HepG2 (cell line): ENCODE measurements at regions not wholly inside any gene's neighbourhood (a gene's known extent, or its start where the extent isn't known, plus 50 kb on each side); places are given as distances from the start of the nearest gene placed in this dataset.

ENCODE experiments used
- ATAC-seq: fragments of 200-7000 bp; cut with Tn5 transposase; 3 replicates; pipeline ENCODE4 v1.9.1; 2020; ENCODE audit warnings: mild to moderate bottlenecking, moderate library complexity
- BruUV-seq: library from RNA; stranded (reverse); fragments of 400-500 nt; replicated peaks from 2 replicates; lab custom pipeline; 2021; lab: Mats Ljungman, UMichigan
- CTCF ChIA-PET: fragments of 300-600 bp; formaldehyde crosslinking; extraction: SDS; loops from one replicate; lab custom pipeline; 2021; ENCODE audit warnings: low total read pairs, inconsistent platforms, low intra/inter-chr PET ratio; lab: Yijun Ruan, JAX
- POLR2A ChIA-PET: fragments of 350-600 bp; sonication (Branson Sonifier 250); formaldehyde crosslinking; loops from one replicate; lab custom pipeline; 2020; ENCODE audit warnings: antibody characterized with exemption, inconsistent platforms; lab: Yijun Ruan, JAX
- DNase-seq: peaks from one replicate; pipeline ENCODE4 v3.0.0-alpha.2; 2015; ENCODE audit warnings: low spot score
- FAIRE-seq: peaks from 3 replicates; lab custom pipeline; 2011; peaks lifted over from hg19 to GRCh38; lab: Jason Lieb, UNC
- H2AFZ ChIP-seq: one replicate; pipeline ENCODE4 v1.6.1; 2011; ENCODE audit warnings: low read length, inconsistent platforms
- H3K27ac ChIP-seq: fragments of 300-600 bp; 3 replicates; pipeline ENCODE4 v1.8.0; 2011; ENCODE audit warnings: mixed run types, mild to moderate bottlenecking, mixed read lengths, low read length, inconsistent platforms; ENCODE audit not compliant: insufficient read depth; ENCODE audit errors: extremely low read length
- H3K27me3 ChIP-seq, 2 experiments: fragments of 200-600 bp in 1 of 2; 2 replicates in 1 of 2; 3 replicates in 1 of 2; pipeline versions ENCODE4 v1.6.0 to v1.8.0; 2011; ENCODE audit warnings: low read length in 2 of 2, mild to moderate bottlenecking in 2 of 2, moderate library complexity in 2 of 2, inconsistent platforms in 1 of 2; ENCODE audit not compliant: insufficient read depth in 2 of 2, control insufficient read depth in 1 of 2
- H3K36me3 ChIP-seq, 2 experiments: fragments of 200-600 bp in 1 of 2; replicated peaks in 1 of 2; 2 replicates in 1 of 2; 3 replicates in 1 of 2; pipeline versions ENCODE4 v1.5.1 to v1.8.0; 2011; ENCODE audit warnings: low read length in 2 of 2, inconsistent platforms in 1 of 2; ENCODE audit not compliant: insufficient read depth in 2 of 2, control insufficient read depth in 1 of 2
- H3K4me1 ChIP-seq: 2 replicates; pipeline ENCODE4 v1.5.1; 2012; ENCODE audit warnings: low read length, inconsistent platforms; ENCODE audit not compliant: insufficient read depth
- H3K4me2 ChIP-seq: 2 replicates; pipeline ENCODE4 v1.6.0; 2011; ENCODE audit warnings: low read depth, low read length, inconsistent platforms
- H3K4me3 ChIP-seq, 3 experiments: fragments of 200-600 bp in 1 of 3; sonication (generic), shearing (Covaris generic) in 1 of 3; replicated peaks in 1 of 3; 2 replicates each; pipeline ENCODE4 v1.5.1; 2011 to 2016; ENCODE audit warnings: low read length in 3 of 3, inconsistent platforms in 2 of 3, low read depth in 2 of 3, mild to moderate bottlenecking in 2 of 3, control low read depth in 1 of 3, mixed read lengths in 1 of 3; ENCODE audit not compliant: insufficient read depth in 1 of 3
- H3K79me2 ChIP-seq: one replicate; pipeline ENCODE4 v1.6.1; 2011; ENCODE audit warnings: low read length, inconsistent platforms; ENCODE audit not compliant: insufficient read depth
- H3K9ac ChIP-seq: 2 replicates; pipeline ENCODE4 v1.6.0; 2011; ENCODE audit warnings: mild to moderate bottlenecking, low read depth, low read length, inconsistent platforms; ENCODE audit not compliant: insufficient read depth
- H3K9me3 ChIP-seq: 2 replicates; pipeline ENCODE4 v1.5.1; 2012; ENCODE audit warnings: mild to moderate bottlenecking, low read length
- H4K20me1 ChIP-seq: 2 replicates; pipeline ENCODE4 v1.6.0; 2011; ENCODE audit warnings: inconsistent platforms, mild to moderate bottlenecking, low read length, moderate library complexity; ENCODE audit not compliant: insufficient read depth
- AHDC1 ChIP-seq: sonication (generic); formaldehyde crosslinking; IDR thresholded peaks from 2 replicates; pipeline ENCODE4 v1.5.1; 2020; ENCODE audit warnings: mild to moderate bottlenecking, missing genetic modification reagents, borderline replicate concordance
- CEBPG ChIP-seq: IDR thresholded peaks from 2 replicates; pipeline ENCODE4 v1.6.1; 2016
- IKZF1 ChIP-seq: fragments of 450-650 bp; IDR thresholded peaks from 2 replicates; pipeline ENCODE4 v1.7.1; 2016
- MBNL3 ChIP-seq: fragments of 250-450 bp; sonication (Bioruptor Pico); conservative IDR thresholded peaks from 2 replicates; pipeline ENCODE4 v1.8.0; 2022; ENCODE audit warnings: mild to moderate bottlenecking, inconsistent platforms
- MEIS1 ChIP-seq: sonication (generic); formaldehyde crosslinking; IDR thresholded peaks from 2 replicates; pipeline ENCODE4 v1.9.0; 2021; ENCODE audit warnings: mild to moderate bottlenecking, missing genetic modification reagents, moderate library complexity, borderline replicate concordance
- THAP11 ChIP-seq: IDR thresholded peaks from 2 replicates; pipeline ENCODE4 v1.6.1; 2016; ENCODE audit warnings: missing biosample characterization, missing genetic modification reagents
- ZBTB42 ChIP-seq: sonication (generic); formaldehyde crosslinking; IDR thresholded peaks from 2 replicates; pipeline ENCODE4 v1.5.0; 2020; ENCODE audit warnings: mild to moderate bottlenecking, missing genetic modification reagents
- ZMYM4 ChIP-seq: sonication (generic); formaldehyde crosslinking; IDR thresholded peaks from 2 replicates; pipeline ENCODE4 v1.8.1; 2023; ENCODE audit warnings: mild to moderate bottlenecking, missing genetic modification reagents
- ZNF207 ChIP-seq: fragments of 450-650 bp; IDR thresholded peaks from 2 replicates; pipeline ENCODE4 v1.6.1; 2016; ENCODE audit warnings: antibody characterized with exemption, borderline replicate concordance
- ZNF276 ChIP-seq: sonication (generic); formaldehyde crosslinking; IDR thresholded peaks from 2 replicates; pipeline ENCODE4 v1.4.0; 2020; ENCODE audit warnings: mild to moderate bottlenecking, low read depth, missing genetic modification reagents
- ZNF431 ChIP-seq: sonication (generic); formaldehyde crosslinking; IDR thresholded peaks from 2 replicates; pipeline ENCODE4 v1.9.0; 2022; ENCODE audit warnings: missing genetic modification reagents, low read depth, mild to moderate bottlenecking, borderline replicate concordance
- ZNF564 ChIP-seq: sonication (generic); formaldehyde crosslinking; IDR thresholded peaks from 2 replicates; pipeline ENCODE4 v1.8.1; 2023; ENCODE audit warnings: mild to moderate bottlenecking, missing genetic modification reagents
- ZNF629 ChIP-seq: sonication (generic); formaldehyde crosslinking; conservative IDR thresholded peaks from 2 replicates; pipeline ENCODE4 v1.5.0; 2020; ENCODE audit warnings: missing genetic modification reagents
- ZNF75D ChIP-seq: sonication (generic); formaldehyde crosslinking; IDR thresholded peaks from 2 replicates; pipeline ENCODE4 v1.8.1; 2023; ENCODE audit warnings: missing genetic modification reagents, mild to moderate bottlenecking, borderline replicate concordance
- ZNF780A ChIP-seq: sonication (generic); formaldehyde crosslinking; IDR thresholded peaks from 2 replicates; pipeline ENCODE4 v1.8.0; 2022; ENCODE audit warnings: mild to moderate bottlenecking, missing genetic modification reagents, moderate library complexity
- WGBS: methylation state at CpG from one replicate; pipeline ENCODE4 v1.1.6; 2017; ENCODE audit warnings: low lambda C conversion rate; 5-methylcytosine and 5-hydroxymethylcytosine counted together
- in situ Hi-C: cut with HindIII; loops from 2 replicates; pipeline ENCODE4 v1.10.0; 2017; ENCODE audit warnings: low pct_unique_long_range_greater_than_20kb; ENCODE audit not compliant: extremely low pct_ligation_motif_present
- intact Hi-C: fragments of 100-400 bp; cut with micrococcal nuclease; formaldehyde crosslinking; loops from one replicate; pipeline ENCODE4 v1.10.0; 2022; ENCODE audit not compliant: unreplicated experiment
- TF ChIP-seq, protein P1 (sequence below): sonication (generic); formaldehyde crosslinking; IDR thresholded peaks from 2 replicates; pipeline ENCODE4 v1.4.0; 2020; ENCODE audit warnings: missing genetic modification reagents

- TF ChIP-seq, protein P1, sequence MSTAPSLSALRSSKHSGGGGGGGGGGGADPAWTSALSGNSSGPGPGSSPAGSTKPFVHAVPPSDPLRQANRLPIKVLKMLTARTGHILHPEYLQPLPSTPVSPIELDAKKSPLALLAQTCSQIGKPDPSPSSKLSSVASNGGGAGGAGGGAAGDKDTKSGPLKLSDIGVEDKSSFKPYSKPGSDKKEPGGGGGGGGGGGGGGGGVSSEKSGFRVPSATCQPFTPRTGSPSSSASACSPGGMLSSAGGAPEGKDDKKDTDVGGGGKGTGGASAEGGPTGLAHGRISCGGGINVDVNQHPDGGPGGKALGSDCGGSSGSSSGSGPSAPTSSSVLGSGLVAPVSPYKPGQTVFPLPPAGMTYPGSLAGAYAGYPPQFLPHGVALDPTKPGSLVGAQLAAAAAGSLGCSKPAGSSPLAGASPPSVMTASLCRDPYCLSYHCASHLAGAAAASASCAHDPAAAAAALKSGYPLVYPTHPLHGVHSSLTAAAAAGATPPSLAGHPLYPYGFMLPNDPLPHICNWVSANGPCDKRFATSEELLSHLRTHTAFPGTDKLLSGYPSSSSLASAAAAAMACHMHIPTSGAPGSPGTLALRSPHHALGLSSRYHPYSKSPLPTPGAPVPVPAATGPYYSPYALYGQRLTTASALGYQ (CRISPR knock-in tag), result no peak
- no peak for TF ChIP-seq CEBPG (CRISPR knock-in tag)
- TF ChIP-seq THAP11 (CRISPR knock-in tag), result no peak
- no peak for TF ChIP-seq AHDC1
- TF ChIP-seq MEIS1 (CRISPR knock-in tag), result no peak
Observed at GRCh38 chr2:142561656-142562055, 315.8 kb upstream of the KYNU start (continued).

DNA sequence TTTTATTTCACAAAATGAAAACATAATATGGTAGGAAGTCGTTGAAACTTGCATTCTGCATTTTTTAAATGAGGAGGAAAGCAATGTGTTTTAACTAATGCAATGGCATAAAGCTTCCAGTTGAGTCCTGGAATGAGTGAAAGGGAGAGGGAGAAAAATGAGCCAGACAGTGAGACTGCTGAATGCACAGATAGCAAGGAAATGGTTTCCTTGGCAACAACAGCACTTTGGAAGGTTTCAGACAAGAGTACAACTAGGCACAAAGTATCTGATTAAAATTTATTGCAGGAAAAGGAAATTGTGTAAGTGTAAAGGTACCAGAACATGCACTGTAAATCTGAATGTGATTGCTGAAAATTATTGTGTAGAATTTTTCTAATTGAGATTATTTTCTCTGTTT is 320.1 kb upstream of the KYNU start:
- Histone ChIP-seq H3K4me2 (no peak overlapping the region), H3K4me1 (no peaks in the 10 kb centered on the region), H3K27ac (no peak overlapping the region), H3K79me2 (no peaks in the 10 kb centered on the region), H3K27me3 (no peaks in the 10 kb centered on the region; a peak in 1 of 5 replicates), H3K9me3 (no peaks in the 10 kb centered on the region), H3K36me3 (no peaks in the 10 kb centered on the region), H4K20me1 (no peaks in the 10 kb centered on the region), H2AFZ (no peak overlapping the region), H3K4me3 (no peak overlapping the region), H3K9ac (no peak overlapping the region)
- ChIA-PET CTCF (no interaction called here), POLR2A (no interaction called here)
- in situ Hi-C loops (no loop called here), intact Hi-C loops (no loop called here)
- no peak for ATAC-seq
- FAIRE-seq, result no peak
- no peak for DNase-seq
- BruUV-seq, result no TSS peak
- 1% methylated on average over 1 of the region's 1 CpG for WGBS
- TF ChIP-seq ZBTB42 (CRISPR knock-in tag) (no peak), ZNF75D (no peak), ZNF276 (CRISPR knock-in tag) (no peak), ZNF629 (CRISPR knock-in tag) (no peak), ZNF431 (CRISPR knock-in tag) (no peak), ZNF207 (no peak), ZNF780A (CRISPR knock-in tag) (no peak), MBNL3 (CRISPR knock-in tag) (no peak), ZMYM4 (no peak), IKZF1 (no peak), ZNF564 (no peak)
